GM23248 (cell line): ENCODE measurements at regions not wholly inside any gene's neighbourhood (a gene's known extent, or its start where the extent isn't known, plus 50 kb on each side); places are given as distances from the start of the nearest gene placed in this dataset.

Source experiments
- EZH2 ChIP-seq: fragments of 200-600 bp; sonication (generic); IDR thresholded peaks from 2 replicates; pipeline ENCODE4 v1.6.1; 2018; ENCODE audit warnings: antibody characterized with exemption, mild to moderate bottlenecking; ENCODE audit not compliant: insufficient read depth, poor library complexity, severe bottlenecking
- EZH2phosphoT487 ChIP-seq: fragments of 200-600 bp; sonication (generic); IDR thresholded peaks from 2 replicates; pipeline ENCODE4 v1.6.1; 2018; ENCODE audit warnings: antibody characterized with exemption, moderate library complexity, mild to moderate bottlenecking, low read depth; ENCODE audit not compliant: insufficient read depth

GRCh38 chr1:22379566-22379965, 72.1 kb upstream of the ZBTB40 start:
- no peak for TF ChIP-seq EZH2phosphoT487
- no peak for TF ChIP-seq EZH2
